ENCODE measurements at regions not wholly inside any gene's neighbourhood (a gene's known extent, or its start where the extent isn't known, plus 50 kb on each side); places are given as distances from the start of the nearest gene placed in this dataset.

GRCh38 chr15:47990821-47991220, 130.0 kb upstream of the SLC24A5 start:
- intact Hi-C loops (cut with micrococcal nuclease) = no loop called here

DNA sequence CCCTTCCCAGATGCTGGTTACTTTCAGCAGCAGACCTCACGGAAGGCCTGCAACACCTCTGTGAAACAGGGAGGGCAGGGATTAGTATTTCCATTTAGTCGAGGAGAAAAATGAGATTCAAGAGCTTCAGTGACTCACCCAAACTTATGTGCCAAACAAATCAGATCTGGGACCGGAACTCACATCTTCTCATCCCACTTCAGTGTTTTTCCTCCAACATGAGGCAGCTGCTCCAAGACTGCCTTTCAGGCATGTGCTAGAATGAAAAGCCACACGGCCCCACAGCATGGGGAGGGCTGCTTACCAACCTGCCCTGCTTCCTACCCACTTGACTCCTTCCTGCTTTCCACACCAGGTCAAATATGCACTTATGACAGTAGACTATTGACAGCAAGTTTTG, 129.4 kb upstream of the SLC24A5 start:
- intact Hi-C loops (cut with micrococcal nuclease) = no loop called here

GRCh38 chr15:47993051-47993450, 127.7 kb upstream of the SLC24A5 start:
- intact Hi-C loops (cut with micrococcal nuclease) = no loop called here

- intact Hi-C loops (cut with micrococcal nuclease) = no loop called here
Observed at GRCh38 chr15:47997195-47998080, 123.4 kb upstream of the SLC24A5 start.

DNA sequence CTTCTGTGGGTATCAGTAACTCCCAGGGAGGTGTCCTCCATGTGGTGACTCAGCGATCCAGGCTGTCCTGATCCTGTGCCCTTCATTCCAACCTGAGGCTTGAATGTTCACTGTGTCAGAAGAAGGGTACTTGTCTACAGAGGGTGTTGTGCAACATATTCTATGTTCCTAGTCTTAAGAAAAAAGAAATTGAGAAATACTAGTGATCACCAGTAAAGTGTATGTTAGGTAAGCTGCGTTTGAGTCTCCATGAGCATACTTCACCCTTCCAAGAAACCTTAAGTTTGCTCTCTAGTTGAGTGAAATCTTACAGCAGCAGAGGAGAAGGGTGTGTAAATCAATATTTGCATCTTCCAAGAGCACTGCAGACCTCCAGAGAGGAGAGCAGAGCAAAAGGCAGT, 122.2 kb upstream of the SLC24A5 start:
- intact Hi-C loops (cut with micrococcal nuclease) = no loop called here

- intact Hi-C loops (cut with micrococcal nuclease) = no loop called here
Observed at GRCh38 chr15:48001393-48002039, 119.3 kb upstream of the SLC24A5 start.

DNA sequence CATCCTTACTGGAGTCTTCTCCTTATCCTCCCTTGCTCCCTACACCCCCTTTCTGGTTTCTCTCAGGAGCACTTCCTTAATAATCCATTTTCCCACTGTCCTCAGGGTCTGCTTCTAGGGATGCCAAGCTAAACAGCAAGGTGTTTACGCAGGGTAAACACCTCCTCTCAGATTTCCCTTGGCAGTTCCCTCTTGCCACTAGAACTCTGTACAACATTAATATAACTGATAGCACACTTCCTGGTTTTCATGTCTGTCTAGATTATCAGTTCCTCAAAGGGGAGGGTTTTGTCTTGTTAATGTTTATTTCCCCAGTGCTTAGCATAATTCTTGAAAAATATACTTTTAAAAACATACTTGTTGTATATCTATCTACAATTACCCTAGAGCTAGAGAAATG, 118.0 kb upstream of the SLC24A5 start:
- intact Hi-C loops (cut with micrococcal nuclease) = no loop called here

DNA sequence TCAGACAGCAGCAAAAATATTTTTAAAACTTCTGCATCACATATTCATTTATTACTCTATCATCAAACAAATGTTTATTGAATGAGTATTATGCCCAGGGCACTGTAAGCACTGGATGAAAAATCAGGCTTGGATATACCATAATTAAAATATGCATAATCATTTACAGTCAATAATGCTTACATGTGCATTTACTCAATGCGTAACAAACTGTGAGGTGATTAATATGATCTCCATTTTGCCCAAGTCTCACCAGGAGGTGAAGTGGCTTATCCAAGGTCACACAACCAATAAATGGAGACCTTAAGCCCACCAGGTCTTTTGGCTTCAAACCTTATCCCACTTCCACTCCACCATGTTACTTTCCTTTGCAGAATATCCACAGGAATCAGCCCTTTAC, 117.3 kb upstream of the SLC24A5 start:
- intact Hi-C loops (cut with micrococcal nuclease) = no loop called here

DNA sequence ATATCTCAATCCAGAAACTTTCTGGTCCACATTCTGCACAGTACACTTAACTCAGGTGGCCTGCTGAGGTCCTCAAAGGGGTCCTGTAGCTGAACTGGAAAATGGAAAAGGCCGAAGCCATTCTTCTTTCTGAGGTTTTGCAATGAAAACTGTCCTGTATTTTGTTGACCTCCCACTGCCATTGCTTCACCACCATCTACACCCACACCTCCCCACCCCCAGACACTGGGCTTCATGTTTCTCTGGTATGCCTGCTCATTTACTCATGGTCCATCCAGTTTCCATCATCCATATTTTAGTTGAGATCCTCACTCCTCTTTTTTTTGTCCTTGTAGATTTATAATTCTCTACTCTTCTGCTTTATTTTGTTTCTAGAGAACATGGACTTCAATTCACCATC, 115.7 kb upstream of the SLC24A5 start:
- intact Hi-C loops (cut with micrococcal nuclease) = no loop called here

DNA sequence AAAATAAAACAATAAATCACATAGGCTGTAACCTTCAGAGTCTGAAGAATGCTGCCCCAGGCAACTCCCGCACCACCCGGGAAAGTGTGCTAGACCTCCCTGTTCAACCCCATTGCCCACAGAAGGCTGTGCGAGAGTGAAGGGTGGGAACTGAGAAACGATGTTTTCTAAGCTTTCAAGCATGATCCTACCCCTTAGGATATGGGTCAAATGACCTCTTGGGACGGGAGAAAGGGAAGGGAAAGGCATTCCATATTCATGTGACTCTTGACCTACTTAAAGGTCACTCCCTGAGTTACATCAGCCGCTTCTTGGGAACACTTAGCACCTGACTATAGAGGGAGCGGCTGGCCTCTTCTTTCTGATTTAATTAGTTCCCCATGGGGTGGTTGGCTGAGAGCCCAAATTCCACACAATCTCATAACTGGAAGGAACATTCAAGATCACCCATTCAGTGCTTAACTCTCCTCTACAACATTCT, 114.7 kb upstream of the SLC24A5 start:
- intact Hi-C loops (cut with micrococcal nuclease) = no loop called here

GRCh38 chr15:48010316-48010715, 110.5 kb upstream of the SLC24A5 start:
- intact Hi-C loops (cut with micrococcal nuclease) = no loop called here

DNA sequence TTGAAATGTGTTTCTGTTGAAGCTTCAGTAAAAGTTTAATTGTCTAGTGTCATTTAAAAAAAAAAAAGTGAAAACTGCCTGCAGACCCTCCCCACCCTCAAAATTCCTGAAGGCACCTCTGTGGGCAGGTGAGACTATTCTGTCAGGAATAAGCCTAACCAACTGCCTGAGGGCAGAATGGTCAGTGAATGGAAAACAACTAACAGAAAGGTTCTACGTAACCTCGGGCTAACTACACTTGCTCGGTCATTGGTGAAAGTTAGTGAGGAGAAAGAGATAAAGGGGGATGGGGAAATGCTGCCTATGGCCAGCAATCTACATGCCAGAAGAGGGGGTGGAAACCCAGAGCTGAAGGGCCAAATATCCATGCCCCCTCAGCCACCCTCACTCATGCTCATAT, 108.6 kb upstream of the SLC24A5 start:
- intact Hi-C loops (cut with micrococcal nuclease) = no loop called here

DNA sequence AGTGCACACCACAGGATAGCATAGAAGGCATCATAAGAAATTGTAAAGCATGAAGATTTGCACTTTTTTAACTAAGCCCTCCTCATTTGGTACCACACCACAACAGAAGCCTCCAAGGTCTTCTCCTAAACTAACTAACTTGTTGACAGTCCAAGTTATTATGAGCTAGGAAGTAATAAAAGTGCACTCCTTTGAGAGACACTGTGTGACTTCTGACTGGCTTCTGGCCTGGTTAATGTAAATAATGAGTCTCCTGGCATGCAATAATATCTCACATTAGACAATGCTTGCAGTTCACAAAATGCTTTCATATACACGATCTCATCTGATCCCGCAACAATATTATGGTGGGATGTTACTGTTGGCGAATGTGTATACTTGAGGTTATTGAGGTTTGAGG, 103.9 kb upstream of the SLC24A5 start:
- intact Hi-C loops (cut with micrococcal nuclease) = no loop called here

DNA sequence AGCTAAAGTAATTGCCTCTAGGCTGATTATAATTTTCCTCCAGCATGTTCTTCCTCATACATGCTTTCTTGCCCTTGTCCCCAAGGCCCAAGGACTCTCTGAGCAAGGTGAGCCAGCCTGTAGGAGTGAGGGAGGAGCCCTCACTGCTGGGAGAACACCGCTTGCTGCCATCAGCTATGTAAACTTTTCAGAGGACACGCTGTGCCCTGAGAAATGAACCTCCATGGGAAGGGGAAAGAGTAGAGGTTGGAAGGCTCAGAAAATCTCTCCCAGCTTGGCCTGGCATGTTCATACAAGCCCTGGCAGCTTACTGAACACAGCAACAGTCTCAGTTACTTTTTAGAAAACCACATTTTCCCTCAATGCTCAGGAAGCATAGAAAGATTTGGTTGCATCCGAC, 103.0 kb upstream of the SLC24A5 start:
- intact Hi-C loops (cut with micrococcal nuclease) = no loop called here

DNA sequence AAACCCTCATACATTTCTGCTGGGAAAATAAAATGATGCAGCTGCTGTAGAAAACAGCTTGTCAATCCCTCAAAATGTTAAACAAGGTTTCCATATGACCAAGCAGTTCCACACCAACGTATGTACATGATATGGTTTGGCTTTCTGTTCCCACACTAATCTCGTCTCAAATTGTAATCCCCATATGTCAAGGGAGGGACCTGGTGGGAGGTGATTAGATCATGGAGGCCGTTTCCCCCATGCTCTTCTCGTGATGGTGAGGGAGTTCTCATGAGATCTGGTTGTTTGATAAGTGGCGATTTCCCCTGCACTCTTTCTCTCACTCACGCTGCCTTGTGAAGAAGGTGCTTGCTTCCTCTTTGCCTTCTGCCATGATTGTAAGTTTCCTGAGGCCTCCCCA, 100.6 kb upstream of the SLC24A5 start:
- intact Hi-C loops (cut with micrococcal nuclease) = no loop called here

- intact Hi-C loops (cut with micrococcal nuclease) = no loop called here
Observed at GRCh38 chr15:48021336-48022086, 99.3 kb upstream of the SLC24A5 start.

- intact Hi-C loops (cut with micrococcal nuclease) = no loop called here
Observed at GRCh38 chr15:48025118-48025517, 95.7 kb upstream of the SLC24A5 start.

GRCh38 chr15:48028712-48029111, 92.1 kb upstream of the SLC24A5 start:
- intact Hi-C loops (cut with micrococcal nuclease) = no loop called here

GRCh38 chr15:48029642-48030041, 91.1 kb upstream of the SLC24A5 start:
- intact Hi-C loops (cut with micrococcal nuclease) = no loop called here

- intact Hi-C loops (cut with micrococcal nuclease) = no loop called here
Observed at GRCh38 chr15:48031466-48031865, 89.3 kb upstream of the SLC24A5 start.

GRCh38 chr15:48031973-48032372, 88.8 kb upstream of the SLC24A5 start:
- intact Hi-C loops (cut with micrococcal nuclease) = no loop called here

GRCh38 chr15:48032911-48033310, 87.9 kb upstream of the SLC24A5 start:
- intact Hi-C loops (cut with micrococcal nuclease) = no loop called here

Measured in T-helper 2 cell treated with Interferon-gamma antibody and Interleukin-4, amounts not matched to agents 100 ng/mL and 5 ng/mL, for 36 hours (primary cell).